Caco-2 (cell line): ENCODE measurements at regions not wholly inside any gene's neighbourhood (a gene's known extent, or its start where the extent isn't known, plus 50 kb on each side); places are given as distances from the start of the nearest gene placed in this dataset.

Source experiments
- BruUV-seq: library from RNA; stranded (reverse); fragments of 400-500 nt; replicated peaks from 2 replicates; lab custom pipeline; 2021; lab: Mats Ljungman, UMichigan
- CTCF ChIA-PET: fragments of 300-600 bp; sonication (Branson Sonifier 250); formaldehyde crosslinking; loops from one replicate; lab custom pipeline; 2022; ENCODE audit warnings: antibody characterized with exemption; lab: Charles Lee
- POLR2A ChIA-PET: fragments of 300-600 bp; sonication (Branson Sonifier 250); formaldehyde crosslinking; loops from one replicate; lab custom pipeline; 2022; ENCODE audit warnings: antibody characterized with exemption; lab: Charles Lee
- DNase-seq, 2 experiments: peaks; one replicate each; pipeline versions ENCODE4 v3.0.0 to v3.0.0-alpha.2; 2020 to 2022
- H3K27me3 ChIP-seq: replicated peaks from 2 replicates; pipeline ENCODE4 v1.6.0; 2011; ENCODE audit warnings: low read length; ENCODE audit not compliant: control insufficient read depth, insufficient read depth
- H3K36me3 ChIP-seq: 2 replicates; pipeline ENCODE4 v1.5.1; 2011; ENCODE audit warnings: low read length; ENCODE audit not compliant: control insufficient read depth, insufficient read depth
- H3K4me1 ChIP-seq: fragments of 250-450 bp; sonication (Bioruptor Pico); 2 replicates; pipeline ENCODE4 v1.5.1; 2020; ENCODE audit warnings: mild to moderate bottlenecking
- H3K4me3 ChIP-seq: 2 replicates; pipeline ENCODE4 v1.5.1; 2011; ENCODE audit warnings: low read depth, mild to moderate bottlenecking, control low read depth, low read length
- H3K9me3 ChIP-seq: fragments of 250-450 bp; sonication (Bioruptor Pico); 2 replicates; pipeline ENCODE4 v1.5.1; 2020; ENCODE audit warnings: mild to moderate bottlenecking, moderate library complexity
- H3K27ac Mint-ChIP-seq: one replicate; pipeline ENCODE4 v1.8.0; 2022; ENCODE audit warnings: mixed read lengths; ENCODE audit not compliant: unreplicated experiment
- H3K27me3 Mint-ChIP-seq: one replicate; pipeline ENCODE4 v1.8.0; 2022; ENCODE audit warnings: mixed read lengths; ENCODE audit not compliant: insufficient read depth, unreplicated experiment
- H3K36me3 Mint-ChIP-seq: one replicate; pipeline ENCODE4 v1.8.0; 2022; ENCODE audit warnings: mild to moderate bottlenecking, mixed read lengths; ENCODE audit not compliant: insufficient read depth, unreplicated experiment
- H3K4me1 Mint-ChIP-seq: one replicate; pipeline ENCODE4 v1.8.0; 2022; ENCODE audit warnings: low read depth, mixed read lengths; ENCODE audit not compliant: unreplicated experiment
- H3K4me3 Mint-ChIP-seq: one replicate; pipeline ENCODE4 v1.8.0; 2022; ENCODE audit warnings: mild to moderate bottlenecking, moderate library complexity, mixed read lengths; ENCODE audit not compliant: unreplicated experiment
- H3K9me3 Mint-ChIP-seq: one replicate; pipeline ENCODE4 v1.8.0; 2022; ENCODE audit warnings: mixed read lengths; ENCODE audit not compliant: unreplicated experiment
- CTCF ChIP-seq, 2 experiments: fragments of 200-600 bp in 1 of 2; IDR thresholded peaks; 1 replicate in 1 of 2; 2 replicates in 1 of 2; pipeline versions ENCODE4 v1.5.1 to v1.8.0; 2011 to 2022; ENCODE audit warnings: antibody characterized with exemption in 1 of 2, control low read depth in 1 of 2, inconsistent platforms in 1 of 2, low read depth in 1 of 2, low read length in 1 of 2, mild to moderate bottlenecking in 1 of 2, moderate library complexity in 1 of 2; ENCODE audit not compliant: insufficient read depth in 1 of 2, severe bottlenecking in 1 of 2, unreplicated experiment in 1 of 2
- intact Hi-C: fragments of 100-400 bp; cut with micrococcal nuclease; formaldehyde crosslinking; loops from one replicate; pipeline ENCODE4 v1.10.0; 2022; ENCODE audit not compliant: unreplicated experiment

- H3K9me3 Mint-ChIP-seq = no peaks in the 10 kb centered on the region
- H3K4me1 Mint-ChIP-seq = no peaks in the 10 kb centered on the region
- intact Hi-C loops = no loop called here
- Histone ChIP-seq H3K36me3 (no peaks in the 10 kb centered on the region), H3K4me3 (no peak overlapping the region), H3K4me1 (no peaks in the 10 kb centered on the region), H3K9me3 (no peaks in the 10 kb centered on the region), H3K27me3 (no peaks in the 10 kb centered on the region)
- CTCF ChIA-PET = no interaction called here
- H3K27ac Mint-ChIP-seq = no peak overlapping the region
- no peaks in the 10 kb centered on the region for H3K36me3 Mint-ChIP-seq
- BruUV-seq = no TSS peak
- H3K4me3 Mint-ChIP-seq = no peak overlapping the region
- H3K27me3 Mint-ChIP-seq = no peaks in the 10 kb centered on the region
- POLR2A ChIA-PET = no interaction called here
- no peak for TF ChIP-seq CTCF (IDR thresholded peaks at IDR 0.05; ENCODE audit: insufficient read depth in 1 of 2, low read depth in 1 of 2, low read length in 1 of 2, severe bottlenecking in 1 of 2, unreplicated experiment in 1 of 2)
- no peak for DNase-seq
Measured at GRCh38 chr21:20774737-20775136, 223.5 kb upstream of the NCAM2 start.

DNA sequence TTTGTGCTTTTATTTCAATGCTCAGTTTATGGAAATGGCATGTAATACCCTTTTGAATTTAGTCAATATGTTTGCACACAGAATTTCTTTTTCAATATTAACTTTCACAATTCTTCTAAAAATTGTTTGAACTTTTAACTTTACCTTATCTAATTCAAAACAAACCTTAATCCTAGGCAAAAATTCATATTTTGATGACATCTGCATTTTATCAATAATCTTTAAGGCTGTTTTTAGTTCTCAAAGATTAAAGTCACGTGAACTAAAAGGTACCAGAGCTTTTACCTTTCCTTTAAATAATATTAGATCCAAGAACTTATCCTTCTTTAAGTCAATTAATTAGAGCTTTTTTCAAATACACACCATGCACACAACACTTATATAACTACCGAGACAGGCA is 218.9 kb upstream of the NCAM2 start:
- H3K27ac Mint-ChIP-seq = no peak overlapping the region
- no peak for TF ChIP-seq CTCF (IDR thresholded peaks at IDR 0.05; ENCODE audit: insufficient read depth in 1 of 2, low read depth in 1 of 2, low read length in 1 of 2, severe bottlenecking in 1 of 2, unreplicated experiment in 1 of 2)
- no peaks in the 10 kb centered on the region for H3K4me1 Mint-ChIP-seq
- H3K9me3 ChIP-seq = no peaks in the 10 kb centered on the region
- DNase-seq = no peak
- intact Hi-C loops = no loop called here
- H3K36me3 Mint-ChIP-seq = no peaks in the 10 kb centered on the region
- no peaks in the 10 kb centered on the region for H3K27me3 Mint-ChIP-seq
- H3K9me3 Mint-ChIP-seq = peaks cover 9% of the 10 kb centered on the region
- H3K4me3 Mint-ChIP-seq = no peak overlapping the region
- no peaks in the 10 kb centered on the region for H3K27me3 ChIP-seq
- no TSS peak for BruUV-seq
- H3K4me3 ChIP-seq = no peak overlapping the region
- POLR2A ChIA-PET = no interaction called here
- no peaks in the 10 kb centered on the region for H3K36me3 ChIP-seq
- H3K4me1 ChIP-seq = no peaks in the 10 kb centered on the region
- CTCF ChIA-PET = no interaction called here

DNA sequence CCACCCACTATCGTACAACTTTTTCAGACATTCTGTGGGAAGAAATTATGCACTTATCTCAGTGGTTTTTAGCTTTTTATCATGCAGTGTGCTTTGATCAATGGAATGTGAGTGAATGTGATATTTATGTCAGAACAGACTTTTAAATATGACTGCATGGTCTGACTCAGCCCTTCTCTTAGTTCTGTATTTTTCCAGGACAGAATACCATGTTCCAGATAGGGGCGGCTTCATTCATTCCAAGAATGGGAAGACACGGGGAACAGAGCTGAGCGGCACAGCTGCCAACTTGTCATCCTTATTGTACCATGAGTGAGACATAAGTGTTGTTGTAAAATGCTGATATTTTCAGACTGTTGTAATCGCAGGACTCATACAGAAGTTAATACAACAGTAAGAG is 214.6 kb upstream of the NCAM2 start:
- BruUV-seq = no TSS peak
- H3K27ac Mint-ChIP-seq = no peak overlapping the region
- POLR2A ChIA-PET = no interaction called here
- TF ChIP-seq CTCF (IDR thresholded peaks at IDR 0.05; ENCODE audit: insufficient read depth in 1 of 2, low read depth in 1 of 2, low read length in 1 of 2, severe bottlenecking in 1 of 2, unreplicated experiment in 1 of 2) = no peak
- H3K9me3 ChIP-seq = no peaks in the 10 kb centered on the region
- H3K36me3 Mint-ChIP-seq = no peaks in the 10 kb centered on the region
- H3K27me3 ChIP-seq = no peaks in the 10 kb centered on the region
- CTCF ChIA-PET = no interaction called here
- no peaks in the 10 kb centered on the region for H3K4me1 ChIP-seq
- peaks cover 9% of the 10 kb centered on the region for H3K9me3 Mint-ChIP-seq
- intact Hi-C loops = no loop called here
- no peaks in the 10 kb centered on the region for H3K27me3 Mint-ChIP-seq
- no peaks in the 10 kb centered on the region for H3K36me3 ChIP-seq
- no peak for DNase-seq
- no peak overlapping the region for H3K4me3 Mint-ChIP-seq
- no peak overlapping the region for H3K4me3 ChIP-seq
- H3K4me1 Mint-ChIP-seq = no peaks in the 10 kb centered on the region
